ENCODE measurements at regions not wholly inside any gene's neighbourhood (a gene's known extent, or its start where the extent isn't known, plus 50 kb on each side); places are given as distances from the start of the nearest gene placed in this dataset.

DNA sequence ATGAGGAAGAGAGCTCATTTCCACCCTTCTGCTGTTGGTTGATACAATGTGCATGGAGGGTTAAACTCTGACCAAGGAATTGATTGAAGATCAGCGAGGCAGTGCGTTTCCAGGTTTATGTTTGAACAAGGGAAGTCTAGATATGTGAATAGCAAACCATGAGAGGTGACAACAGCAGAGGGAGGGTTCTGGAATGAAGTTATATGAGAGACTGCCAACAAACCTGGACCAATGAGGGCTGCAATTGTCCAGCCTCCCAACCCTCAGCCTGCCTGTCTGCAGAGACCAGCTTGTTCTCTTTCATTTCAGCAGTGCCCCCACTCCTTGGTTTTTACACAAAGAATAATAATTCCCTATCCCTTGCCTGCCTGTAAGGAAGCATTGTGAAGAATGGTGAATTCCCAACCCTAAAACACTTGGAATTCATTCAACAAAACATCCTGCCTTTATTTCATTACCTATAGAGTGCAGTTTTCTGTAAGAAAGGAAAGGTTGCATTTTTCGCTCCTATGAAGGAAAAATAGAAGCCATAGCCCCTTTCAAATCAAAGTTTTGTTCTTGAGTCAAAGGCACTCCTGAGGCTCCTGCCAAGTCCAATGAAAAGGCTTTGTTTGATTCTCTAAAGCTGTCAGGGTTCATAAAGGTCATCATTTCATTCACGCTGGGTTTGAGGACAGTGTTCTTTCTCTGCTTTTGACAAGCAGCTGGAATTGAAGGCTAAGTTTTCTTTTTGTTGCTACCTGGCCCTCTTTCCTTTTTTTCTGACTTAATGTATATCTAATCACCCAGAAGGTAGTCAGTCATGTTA lies 53.6 kb upstream of the ABCC4 start:
- TF ChIP-seq, protein P1, sequence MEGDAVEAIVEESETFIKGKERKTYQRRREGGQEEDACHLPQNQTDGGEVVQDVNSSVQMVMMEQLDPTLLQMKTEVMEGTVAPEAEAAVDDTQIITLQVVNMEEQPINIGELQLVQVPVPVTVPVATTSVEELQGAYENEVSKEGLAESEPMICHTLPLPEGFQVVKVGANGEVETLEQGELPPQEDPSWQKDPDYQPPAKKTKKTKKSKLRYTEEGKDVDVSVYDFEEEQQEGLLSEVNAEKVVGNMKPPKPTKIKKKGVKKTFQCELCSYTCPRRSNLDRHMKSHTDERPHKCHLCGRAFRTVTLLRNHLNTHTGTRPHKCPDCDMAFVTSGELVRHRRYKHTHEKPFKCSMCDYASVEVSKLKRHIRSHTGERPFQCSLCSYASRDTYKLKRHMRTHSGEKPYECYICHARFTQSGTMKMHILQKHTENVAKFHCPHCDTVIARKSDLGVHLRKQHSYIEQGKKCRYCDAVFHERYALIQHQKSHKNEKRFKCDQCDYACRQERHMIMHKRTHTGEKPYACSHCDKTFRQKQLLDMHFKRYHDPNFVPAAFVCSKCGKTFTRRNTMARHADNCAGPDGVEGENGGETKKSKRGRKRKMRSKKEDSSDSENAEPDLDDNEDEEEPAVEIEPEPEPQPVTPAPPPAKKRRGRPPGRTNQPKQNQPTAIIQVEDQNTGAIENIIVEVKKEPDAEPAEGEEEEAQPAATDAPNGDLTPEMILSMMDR (conservative IDR thresholded peaks at IDR 0.05; ENCODE audit: low read length) = no peak
- no peak for TF ChIP-seq EZH2phosphoT487 (IDR thresholded peaks at IDR 0.05; ENCODE audit: borderline replicate concordance, low read depth, low read length)
